ENCODE measurements at regions not wholly inside any gene's neighbourhood (a gene's known extent, or its start where the extent isn't known, plus 50 kb on each side); places are given as distances from the start of the nearest gene placed in this dataset.
A peak's percentile ranks its signal among the peaks of the same experiment; 100 is the strongest.

DNA sequence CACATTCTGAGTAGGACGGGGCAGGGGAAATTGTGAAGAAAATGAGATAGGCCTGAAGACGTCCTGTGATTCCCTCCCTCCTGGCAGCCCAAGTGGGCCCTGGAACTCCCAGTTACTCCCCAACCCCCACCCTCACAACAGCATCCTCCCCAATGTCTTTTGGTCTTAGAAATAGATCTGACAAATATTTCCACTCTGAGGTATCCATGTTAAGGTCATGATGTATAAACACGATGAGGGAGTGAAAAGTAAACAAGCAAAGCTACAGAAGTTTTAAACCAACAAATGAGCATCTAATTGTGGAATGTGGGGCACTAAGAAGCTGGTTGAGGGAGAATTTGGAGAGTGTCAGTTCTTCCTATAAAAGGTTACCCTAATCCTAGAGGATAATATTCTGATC lies 103.7 kb upstream of the AADACL2 start:
- no peak for DNase-seq (ENCODE audit: low spot score)
- H3K27me3 ChIP-seq: no peaks in the 10 kb centered on the region
- TF ChIP-seq, protein P1, sequence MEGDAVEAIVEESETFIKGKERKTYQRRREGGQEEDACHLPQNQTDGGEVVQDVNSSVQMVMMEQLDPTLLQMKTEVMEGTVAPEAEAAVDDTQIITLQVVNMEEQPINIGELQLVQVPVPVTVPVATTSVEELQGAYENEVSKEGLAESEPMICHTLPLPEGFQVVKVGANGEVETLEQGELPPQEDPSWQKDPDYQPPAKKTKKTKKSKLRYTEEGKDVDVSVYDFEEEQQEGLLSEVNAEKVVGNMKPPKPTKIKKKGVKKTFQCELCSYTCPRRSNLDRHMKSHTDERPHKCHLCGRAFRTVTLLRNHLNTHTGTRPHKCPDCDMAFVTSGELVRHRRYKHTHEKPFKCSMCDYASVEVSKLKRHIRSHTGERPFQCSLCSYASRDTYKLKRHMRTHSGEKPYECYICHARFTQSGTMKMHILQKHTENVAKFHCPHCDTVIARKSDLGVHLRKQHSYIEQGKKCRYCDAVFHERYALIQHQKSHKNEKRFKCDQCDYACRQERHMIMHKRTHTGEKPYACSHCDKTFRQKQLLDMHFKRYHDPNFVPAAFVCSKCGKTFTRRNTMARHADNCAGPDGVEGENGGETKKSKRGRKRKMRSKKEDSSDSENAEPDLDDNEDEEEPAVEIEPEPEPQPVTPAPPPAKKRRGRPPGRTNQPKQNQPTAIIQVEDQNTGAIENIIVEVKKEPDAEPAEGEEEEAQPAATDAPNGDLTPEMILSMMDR (IDR thresholded peaks at IDR 0.05): no peak
- no peaks in the 10 kb centered on the region for H3K9me3 ChIP-seq
- no peaks in the 10 kb centered on the region for H3K36me3 ChIP-seq
- peaks cover 0 to 4% of the 10 kb centered on the region in 2 donors for H3K4me1 ChIP-seq
- H3K27ac ChIP-seq: no peak overlapping the region
- no peak overlapping the region for H3K4me3 ChIP-seq

DNA sequence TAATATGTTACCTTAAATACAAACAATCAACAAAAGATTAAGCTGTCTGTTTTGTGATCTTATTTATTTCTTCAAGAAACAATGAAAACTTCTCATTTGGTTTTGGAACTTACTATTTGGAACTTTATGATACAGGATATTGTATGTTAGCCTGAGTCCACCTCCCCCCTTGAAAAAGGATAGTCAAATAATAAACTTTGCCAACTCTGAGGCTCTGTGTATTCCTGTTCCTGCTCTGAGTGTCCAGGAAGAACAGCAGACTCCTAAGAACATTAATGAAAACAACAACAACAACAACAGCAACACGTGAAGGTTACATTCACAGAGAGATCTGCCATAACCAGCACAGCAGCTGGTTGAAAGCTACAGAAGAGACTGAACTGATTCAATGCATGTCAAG lies 108.1 kb upstream of the AADACL2 start:
- Histone ChIP-seq H3K27ac (no peak overlapping the region), H3K36me3 (no peaks in the 10 kb centered on the region), H3K4me1 (no peaks in the 10 kb centered on the region), H3K4me3 (no peak overlapping the region), H3K9me3 (no peaks in the 10 kb centered on the region), H3K27me3 (no peaks in the 10 kb centered on the region)
- no peak for DNase-seq (ENCODE audit: low spot score)
- TF ChIP-seq, protein P1 (IDR thresholded peaks at IDR 0.05): no peak

DNA sequence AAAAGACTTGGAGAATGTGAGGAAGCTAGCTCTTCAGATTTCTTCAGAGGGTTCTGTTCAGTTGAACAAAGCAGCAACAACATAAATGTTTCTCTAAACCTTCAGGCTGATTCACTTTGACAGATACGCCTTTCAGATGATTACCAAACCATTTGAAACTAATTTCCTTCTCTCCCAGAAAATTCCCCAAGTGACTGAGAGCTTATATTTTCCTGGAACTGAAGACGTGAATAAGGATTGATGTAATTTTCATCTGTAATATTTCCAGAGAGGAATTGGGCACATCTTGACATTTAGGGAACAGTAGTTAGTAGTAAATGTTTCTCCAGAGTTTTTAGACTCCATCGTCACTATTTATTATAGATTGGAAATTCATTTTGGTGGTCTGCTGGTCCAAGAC lies 108.6 kb upstream of the AADACL2 start:
- TF ChIP-seq, protein P1 (IDR thresholded peaks at IDR 0.05): no peak

DNA sequence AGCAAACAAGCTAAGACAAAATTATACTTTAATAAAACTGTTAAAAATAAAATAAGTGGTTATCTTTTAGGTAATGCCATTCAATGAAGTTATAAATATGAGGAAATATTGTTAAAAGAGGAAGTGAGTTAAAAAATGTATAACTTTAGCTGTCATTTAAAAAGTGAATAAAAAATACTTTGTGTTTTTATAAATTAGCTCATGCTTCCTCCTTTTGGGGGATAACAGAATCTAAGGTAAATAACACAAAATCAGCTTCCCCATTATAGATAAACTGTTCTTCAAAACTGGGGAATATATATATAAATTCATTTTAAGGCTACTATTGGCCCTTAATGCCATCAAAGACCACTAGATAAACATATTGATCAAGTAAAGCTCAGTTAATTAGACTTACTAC lies 113.7 kb upstream of the AADACL2 start:
- TF ChIP-seq, protein P1 (IDR thresholded peaks at IDR 0.05): no peak
- no peaks in the 10 kb centered on the region for H3K27me3 ChIP-seq
- H3K4me1 ChIP-seq: no peaks in the 10 kb centered on the region
- no peak overlapping the region for H3K27ac ChIP-seq
- H3K4me3 ChIP-seq: no peak overlapping the region
- H3K36me3 ChIP-seq: no peaks in the 10 kb centered on the region
- no peaks in the 10 kb centered on the region for H3K9me3 ChIP-seq
- DNase-seq (ENCODE audit: low spot score): no peak

More for the DNA sequence above, 108.6 kb upstream of the AADACL2 start:
- no peaks in the 10 kb centered on the region for H3K4me1 ChIP-seq
- H3K27ac ChIP-seq: no peak overlapping the region
- DNase-seq (ENCODE audit: low spot score): no peak
- H3K36me3 ChIP-seq: no peaks in the 10 kb centered on the region
- H3K9me3 ChIP-seq: no peaks in the 10 kb centered on the region
- H3K4me3 ChIP-seq: no peak overlapping the region
- H3K27me3 ChIP-seq: no peaks in the 10 kb centered on the region

DNA sequence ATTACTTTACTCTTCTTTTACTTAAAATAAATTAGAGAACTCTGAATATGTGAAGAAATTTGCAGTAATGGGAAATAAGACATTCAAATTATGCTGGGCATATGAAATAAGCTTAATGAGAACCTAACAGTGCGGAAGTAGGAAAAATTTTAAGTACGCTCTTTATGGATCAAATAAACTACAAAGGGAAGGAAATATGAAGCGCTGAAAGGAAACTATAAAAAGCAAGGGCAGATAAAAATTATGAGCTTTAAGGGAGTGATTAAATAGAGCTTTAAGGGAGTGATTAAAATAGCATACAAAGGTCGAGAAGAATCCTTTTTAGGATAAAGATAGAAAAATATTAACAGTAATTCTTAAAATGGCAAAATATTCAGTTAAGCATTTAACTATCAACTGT lies 118.3 kb upstream of the AADACL2 start:
- no peaks in the 10 kb centered on the region for H3K4me1 ChIP-seq
- no peak overlapping the region for H3K27ac ChIP-seq
- DNase-seq (ENCODE audit: low spot score): no peak
- H3K27me3 ChIP-seq: no peaks in the 10 kb centered on the region
- H3K36me3 ChIP-seq: no peaks in the 10 kb centered on the region
- TF ChIP-seq, protein P1 (IDR thresholded peaks at IDR 0.05): no peak
- H3K4me3 ChIP-seq: no peak overlapping the region
- H3K9me3 ChIP-seq: no peaks in the 10 kb centered on the region

DNA sequence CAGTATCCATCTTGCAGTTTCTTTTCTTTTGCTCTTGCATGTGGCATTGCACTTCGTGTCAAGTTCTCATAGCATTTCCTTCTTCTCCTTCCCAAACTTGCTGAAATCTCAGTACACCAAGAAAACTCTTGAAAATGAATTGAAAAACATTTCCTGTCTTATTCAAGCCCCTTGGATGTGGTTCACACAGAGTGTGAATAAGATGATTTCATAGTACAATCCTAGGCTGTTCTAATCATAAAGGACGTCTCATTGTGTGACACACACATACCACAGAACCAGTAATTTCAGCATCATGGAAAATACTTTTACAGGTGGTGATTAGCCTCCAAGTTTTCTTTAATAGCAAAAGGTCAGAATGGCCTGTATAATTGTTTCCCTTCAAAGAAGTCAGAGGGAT lies 121.6 kb upstream of the AADACL2 start:
- Histone ChIP-seq H3K27ac (peak overlapping the region in 1 of 2 donors; percentile 40), H3K4me3 (no peak overlapping the region), H3K36me3 (no peaks in the 10 kb centered on the region), H3K27me3 (no peaks in the 10 kb centered on the region), H3K9me3 (no peaks in the 10 kb centered on the region), H3K4me1 (no peaks in the 10 kb centered on the region)
- no peak for DNase-seq (ENCODE audit: low spot score)
- TF ChIP-seq, protein P1 (IDR thresholded peaks at IDR 0.05): no peak
